ENCODE measurements at regions not wholly inside any gene's neighbourhood (a gene's known extent, or its start where the extent isn't known, plus 50 kb on each side); places are given as distances from the start of the nearest gene placed in this dataset.

GRCh38 chr10:78976825-78977755 is 91.7 kb upstream of the ZMIZ1 start:
- ChIA-PET POLR2A (no interaction called here), CTCF (ENCODE audit: unreplicated experiment) (no interaction called here)
- Histone ChIP-seq H3K4me2 (ENCODE audit: low read length) (no peak overlapping the region), H3K36me3 (ENCODE audit: insufficient read depth, low read length) (no peaks in the 10 kb centered on the region), H3K9me2 (ENCODE audit: insufficient read depth, low read length) (no peaks in the 10 kb centered on the region), H3K79me2 (ENCODE audit: insufficient read depth, low read depth, low read length) (no peaks in the 10 kb centered on the region), H3K4me3 (ENCODE audit: low read depth, low read length, poor library complexity, severe bottlenecking) (no peak overlapping the region), H3K27ac (ENCODE audit: low read depth, low read length, poor library complexity, severe bottlenecking) (no peak overlapping the region), H3K4me1 (ENCODE audit: insufficient read depth, low read length, poor library complexity, severe bottlenecking) (peaks cover 23% of the 10 kb centered on the region), H3K9me3 (ENCODE audit: low read length) (no peaks in the 10 kb centered on the region), H2AFZ (ENCODE audit: low read length) (no peak overlapping the region), H4K20me1 (ENCODE audit: insufficient read depth, low read length) (no peaks in the 10 kb centered on the region)
- DNase-seq (ENCODE audit: low spot score), result no peak
- no TSS peak for BruUV-seq (replicated peaks)
- no peak for TF ChIP-seq CTCF (conservative IDR thresholded peaks at IDR 0.05; ENCODE audit: low read length)
- TF ChIP-seq EZH2phosphoT487 (IDR thresholded peaks at IDR 0.05; ENCODE audit: borderline replicate concordance, low read depth, low read length), result no peak
- intact Hi-C loops (cut with micrococcal nuclease; ENCODE audit: unreplicated experiment), result no loop called here

GRCh38 chr10:78979938-78980337 is 88.8 kb upstream of the ZMIZ1 start:
- BruUV-seq (replicated peaks), result no TSS peak
- no peak for DNase-seq (ENCODE audit: low spot score)
- POLR2A ChIA-PET, result no interaction called here

More at GRCh38 chr10:78979938-78980337, 88.8 kb upstream of the ZMIZ1 start:
- TF ChIP-seq CTCF (conservative IDR thresholded peaks at IDR 0.05; ENCODE audit: low read length) (no peak), EZH2phosphoT487 (IDR thresholded peaks at IDR 0.05; ENCODE audit: borderline replicate concordance, low read depth, low read length) (no peak)
- CTCF ChIA-PET (ENCODE audit: unreplicated experiment), result interaction anchor here (0.5 kb wide), 1 partner anchor 465 kb away, joined by 3 read pairs; the partner anchor contains the start of gene ZCCHC24
- no peaks in the 10 kb centered on the region for H3K79me2 ChIP-seq (ENCODE audit: insufficient read depth, low read depth, low read length)
- no peak overlapping the region for H3K27ac ChIP-seq (ENCODE audit: low read depth, low read length, poor library complexity, severe bottlenecking)
- no peaks in the 10 kb centered on the region for H3K36me3 ChIP-seq (ENCODE audit: insufficient read depth, low read length)
- H3K4me2 ChIP-seq (ENCODE audit: low read length), result no peak overlapping the region
- H3K9me3 ChIP-seq (ENCODE audit: low read length), result no peaks in the 10 kb centered on the region
- H3K9me2 ChIP-seq (ENCODE audit: insufficient read depth, low read length), result no peaks in the 10 kb centered on the region
- peaks cover 5% of the 10 kb centered on the region for H3K4me1 ChIP-seq (ENCODE audit: insufficient read depth, low read length, poor library complexity, severe bottlenecking)
- H3K4me3 ChIP-seq (ENCODE audit: low read depth, low read length, poor library complexity, severe bottlenecking), result no peak overlapping the region
- H4K20me1 ChIP-seq (ENCODE audit: insufficient read depth, low read length), result no peaks in the 10 kb centered on the region
- H2AFZ ChIP-seq (ENCODE audit: low read length), result no peak overlapping the region
- intact Hi-C loops (cut with micrococcal nuclease; ENCODE audit: unreplicated experiment), result no loop called here

Measured in OCI-LY7 (cell line).